Fibroblast of peridontal ligament (primary cell): ENCODE measurements at regions not wholly inside any gene's neighbourhood (a gene's known extent, or its start where the extent isn't known, plus 50 kb on each side); places are given as distances from the start of the nearest gene placed in this dataset.
"Not testable (repeated sequence)": the region's sequence is repeated elsewhere in the genome, so short reads cannot be mapped to it uniquely, and the experiment has no call there.

ENCODE experiments used
- DNase-seq: peaks from one replicate; pipeline ENCODE4 v3.0.0-alpha.2; 2010; ENCODE audit errors: extremely low read depth

GRCh38 chr15:81939604-81940440 is 106.0 kb downstream of the MEX3B start:
- peak; percentile 42 for DNase-seq

DNA sequence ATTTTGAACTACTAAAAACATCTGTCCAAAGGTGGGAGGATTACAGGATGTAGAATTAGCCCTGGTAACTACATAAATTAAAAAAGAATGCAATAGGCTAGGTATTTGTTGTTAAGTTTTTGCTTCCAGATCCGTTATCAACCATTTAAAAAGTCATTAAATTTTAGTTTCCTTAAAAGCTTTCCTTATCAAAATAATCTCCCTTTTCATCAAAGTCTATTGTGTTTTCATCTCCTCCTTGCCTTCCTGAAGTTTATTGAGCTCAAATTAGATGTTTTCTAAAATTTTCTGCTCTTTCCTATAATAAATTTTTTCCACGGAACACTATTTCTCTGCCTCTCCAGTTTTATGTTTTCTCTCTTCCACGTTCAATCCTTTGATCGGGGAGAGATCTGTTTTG is 108.6 kb downstream of the MEX3B start:
- DNase-seq = no peak

GRCh38 chr15:81930582-81931369 is 115.0 kb downstream of the MEX3B start:
- DNase-seq = no peak

- DNase-seq = no peak
These were observed 116.3 kb downstream of the MEX3B start for GRCh38 chr15:81929557-81929956.

DNA sequence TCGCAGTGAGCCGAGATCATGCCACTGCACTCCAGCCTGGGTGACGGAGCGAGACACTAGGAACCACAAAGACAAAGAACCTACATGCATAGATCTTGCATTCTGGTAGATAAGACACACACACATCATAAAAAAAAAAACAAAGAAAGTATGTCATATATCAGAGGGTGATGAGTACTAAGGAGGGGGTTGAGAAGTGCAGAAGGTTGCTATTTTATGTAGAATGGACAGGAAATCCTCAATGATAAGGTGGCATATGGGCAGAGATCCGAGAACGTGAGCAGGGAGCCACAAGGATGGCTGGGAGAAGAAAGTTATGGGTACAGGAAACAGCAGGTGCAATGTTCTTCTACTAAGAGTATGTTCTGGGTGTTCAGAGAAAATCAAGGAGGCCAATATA is 118.8 kb downstream of the MEX3B start:
- DNase-seq = no peak

GRCh38 chr15:81924729-81925128 is 121.1 kb downstream of the MEX3B start:
- DNase-seq = no peak

DNA sequence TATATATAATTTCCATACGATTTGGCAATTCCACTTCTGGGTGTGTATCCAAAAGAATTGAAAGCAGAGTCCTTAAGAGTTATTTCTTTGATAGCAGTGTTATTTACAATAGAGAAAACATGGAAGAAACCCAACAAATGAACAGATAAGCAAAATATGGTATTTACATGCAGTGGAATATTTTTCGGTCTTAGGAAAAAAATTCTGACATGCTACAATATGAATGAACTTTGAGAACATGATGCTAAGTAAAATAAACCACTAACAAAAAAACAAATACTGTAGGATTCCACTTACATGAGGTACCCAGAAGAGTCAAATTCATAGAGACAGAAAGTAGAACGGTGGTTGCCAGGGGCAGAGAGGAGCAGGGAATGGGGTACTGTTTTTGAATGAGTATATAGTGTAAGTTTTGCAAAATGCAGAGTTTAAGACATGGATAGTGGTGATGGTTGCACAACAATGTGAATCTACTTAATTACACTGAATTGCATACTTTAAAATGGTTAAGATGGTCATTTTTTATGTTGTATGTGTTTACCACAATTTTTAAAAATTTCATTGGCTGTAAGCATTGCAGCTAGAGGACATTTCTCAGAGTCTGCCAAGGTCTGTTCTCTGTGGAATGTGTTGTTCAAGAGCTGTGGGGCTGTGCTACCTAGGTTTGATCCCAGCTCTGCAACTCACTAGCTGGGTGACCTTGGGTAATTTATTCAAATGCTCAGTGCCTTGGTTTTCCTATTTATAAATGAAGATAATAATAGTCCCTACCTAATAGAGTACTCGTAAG is 122.1 kb downstream of the MEX3B start:
- DNase-seq = no peak

DNA sequence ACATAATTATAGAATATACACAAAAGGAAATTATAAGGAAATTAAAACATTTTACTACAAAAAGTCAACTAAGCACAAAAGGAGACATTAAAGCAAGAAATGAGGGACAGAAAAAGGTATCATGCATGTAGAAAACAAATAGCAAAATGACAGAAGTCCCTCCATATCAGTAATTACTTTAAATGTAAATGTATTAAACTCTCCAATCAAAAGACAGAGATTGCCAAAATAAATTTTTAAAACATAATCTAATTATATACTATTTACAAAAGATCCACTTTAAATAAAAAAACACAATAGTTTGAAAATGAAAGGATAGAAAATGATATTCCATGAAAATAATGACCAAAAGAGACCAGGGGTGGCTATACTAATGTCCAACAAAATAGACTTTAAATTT is 123.7 kb downstream of the MEX3B start:
- DNase-seq = no peak

DNA sequence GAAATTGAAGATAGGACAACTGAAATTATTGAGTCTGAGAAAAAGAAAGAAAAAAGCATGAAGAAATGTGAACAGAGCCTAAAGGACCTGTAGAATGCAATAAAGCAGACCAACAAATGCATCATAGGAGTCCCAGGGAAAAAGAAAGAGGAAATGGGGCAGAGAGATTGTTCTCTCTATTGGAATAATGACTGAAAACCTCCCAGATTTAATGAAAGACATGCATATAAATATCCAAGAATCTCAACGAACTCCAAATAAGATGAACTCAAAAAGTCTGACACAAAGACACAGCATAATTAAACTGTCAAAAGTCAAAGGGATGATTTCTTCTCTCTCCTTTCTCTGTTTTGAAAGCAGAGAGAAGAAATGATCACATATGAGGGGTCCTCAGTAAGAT is 124.7 kb downstream of the MEX3B start:
- no peak for DNase-seq

DNA sequence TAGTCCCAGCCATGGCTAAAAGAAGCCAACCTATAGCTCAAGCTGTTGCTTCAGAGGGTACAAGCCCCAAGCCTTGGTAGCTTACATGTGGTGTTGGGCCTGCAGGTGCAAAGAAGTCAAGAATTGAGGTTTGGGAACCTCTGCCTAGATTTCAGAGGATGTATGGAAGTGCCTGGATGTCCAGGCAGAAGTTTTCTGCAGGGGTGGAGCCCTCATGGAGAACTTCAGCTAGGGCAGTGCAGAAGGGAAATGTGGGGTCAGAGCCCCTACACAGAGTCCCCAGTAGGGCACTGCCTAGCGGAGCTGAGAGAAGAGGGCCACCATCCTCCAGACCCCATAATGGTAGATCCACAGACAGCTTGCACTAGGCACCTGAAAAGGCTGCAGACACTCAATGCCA is 127.1 kb downstream of the MEX3B start:
- not testable (repeated sequence) for DNase-seq

- no peak for DNase-seq
These were observed 129.4 kb downstream of the MEX3B start for GRCh38 chr15:81916451-81916850.

DNA sequence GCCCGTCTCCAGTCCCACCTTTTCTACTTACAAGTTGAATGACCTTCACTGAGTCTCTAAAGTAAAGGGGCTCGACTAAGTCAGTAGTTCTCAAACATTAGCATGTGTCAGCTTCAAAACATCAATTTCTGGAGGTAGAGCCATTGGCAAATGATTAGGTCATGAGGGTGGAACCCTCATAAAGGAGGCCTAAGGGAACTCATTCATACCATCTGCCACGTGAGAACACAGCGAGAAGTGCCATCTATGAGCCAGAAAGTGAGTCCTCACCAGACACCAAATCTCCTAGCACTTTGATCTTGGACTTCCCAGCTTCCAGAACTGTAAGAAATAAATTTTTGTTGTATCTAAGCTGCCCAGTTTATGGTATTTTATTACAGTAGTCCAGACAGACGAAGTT is 129.8 kb downstream of the MEX3B start:
- DNase-seq = no peak

- no peak for DNase-seq
These were observed 131.0 kb downstream of the MEX3B start for GRCh38 chr15:81914734-81915256.

- DNase-seq = no peak
These were observed 131.5 kb downstream of the MEX3B start for GRCh38 chr15:81914333-81914732.

- no peak for DNase-seq
These were observed 134.5 kb downstream of the MEX3B start for GRCh38 chr15:81911022-81911971.

GRCh38 chr15:81910355-81911021 is 135.3 kb downstream of the MEX3B start:
- DNase-seq = no peak

DNA sequence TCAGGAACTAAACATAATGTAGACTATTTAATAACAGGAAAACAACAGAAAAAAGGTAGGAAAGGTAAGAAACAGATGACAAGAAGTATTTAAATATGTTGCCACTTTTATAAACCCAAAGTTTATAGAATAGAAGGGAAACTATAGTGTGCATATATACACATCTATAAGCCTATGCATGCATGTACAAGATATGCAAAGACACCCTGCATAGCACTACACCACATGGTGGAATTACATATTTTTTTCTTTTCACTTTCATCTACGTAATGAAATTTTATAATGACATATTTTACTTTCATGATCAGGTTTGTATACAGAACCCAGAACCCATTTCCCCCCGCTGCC is 136.8 kb downstream of the MEX3B start:
- DNase-seq = no peak

- DNase-seq = no peak
These were observed 137.7 kb downstream of the MEX3B start for GRCh38 chr15:81908111-81908510.

DNA sequence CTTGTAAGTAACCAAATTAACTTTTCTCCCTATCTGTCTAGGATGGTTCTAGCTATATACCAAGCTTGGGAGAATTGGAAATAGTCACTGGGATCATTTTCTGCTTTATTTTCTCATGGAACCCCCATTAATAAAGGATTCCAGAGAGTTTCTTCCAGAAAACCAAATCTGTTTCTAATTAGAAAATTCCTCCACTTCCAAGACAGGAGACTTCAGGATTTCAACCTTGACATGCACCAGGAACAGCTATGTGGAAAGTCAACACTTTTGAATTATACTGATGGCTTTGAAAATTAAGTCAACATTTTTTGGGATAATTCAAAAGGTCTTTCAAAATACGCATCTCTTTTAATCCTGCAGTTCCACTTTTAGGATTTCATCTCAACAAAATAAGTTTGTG is 138.3 kb downstream of the MEX3B start:
- no peak for DNase-seq

GRCh38 chr15:81905889-81906288 is 139.9 kb downstream of the MEX3B start:
- no peak for DNase-seq
